GM12874 (cell line): ENCODE measurements at regions not wholly inside any gene's neighbourhood (a gene's known extent, or its start where the extent isn't known, plus 50 kb on each side); places are given as distances from the start of the nearest gene placed in this dataset.

Experiments used
- TF ChIP-seq, protein P1 (sequence below): IDR thresholded peaks from 2 replicates; pipeline ENCODE4 v1.5.1; 2011; ENCODE audit warnings: low read depth, mild to moderate bottlenecking, control low read depth, low read length, moderate library complexity; ENCODE audit not compliant: insufficient read depth

DNA sequence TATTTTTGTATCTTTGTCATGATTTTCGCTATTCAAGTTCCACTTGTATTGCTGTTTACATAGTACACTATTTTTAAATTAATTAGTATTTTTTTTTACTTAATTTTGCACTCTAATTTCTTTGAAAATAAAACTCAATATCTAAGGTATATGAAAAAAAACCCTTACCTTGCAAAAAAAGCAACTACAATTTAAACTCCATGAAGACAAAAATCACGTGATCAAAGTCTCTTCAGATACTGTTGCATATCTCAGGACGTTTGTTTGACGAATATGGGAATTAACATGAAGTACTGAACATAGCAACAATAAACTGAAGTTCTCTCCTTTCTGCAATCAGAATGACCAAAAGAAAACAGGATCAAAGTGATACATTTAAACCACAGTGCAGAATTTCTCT, 968.4 kb upstream of the SEL1L start:
- TF ChIP-seq, protein P1, sequence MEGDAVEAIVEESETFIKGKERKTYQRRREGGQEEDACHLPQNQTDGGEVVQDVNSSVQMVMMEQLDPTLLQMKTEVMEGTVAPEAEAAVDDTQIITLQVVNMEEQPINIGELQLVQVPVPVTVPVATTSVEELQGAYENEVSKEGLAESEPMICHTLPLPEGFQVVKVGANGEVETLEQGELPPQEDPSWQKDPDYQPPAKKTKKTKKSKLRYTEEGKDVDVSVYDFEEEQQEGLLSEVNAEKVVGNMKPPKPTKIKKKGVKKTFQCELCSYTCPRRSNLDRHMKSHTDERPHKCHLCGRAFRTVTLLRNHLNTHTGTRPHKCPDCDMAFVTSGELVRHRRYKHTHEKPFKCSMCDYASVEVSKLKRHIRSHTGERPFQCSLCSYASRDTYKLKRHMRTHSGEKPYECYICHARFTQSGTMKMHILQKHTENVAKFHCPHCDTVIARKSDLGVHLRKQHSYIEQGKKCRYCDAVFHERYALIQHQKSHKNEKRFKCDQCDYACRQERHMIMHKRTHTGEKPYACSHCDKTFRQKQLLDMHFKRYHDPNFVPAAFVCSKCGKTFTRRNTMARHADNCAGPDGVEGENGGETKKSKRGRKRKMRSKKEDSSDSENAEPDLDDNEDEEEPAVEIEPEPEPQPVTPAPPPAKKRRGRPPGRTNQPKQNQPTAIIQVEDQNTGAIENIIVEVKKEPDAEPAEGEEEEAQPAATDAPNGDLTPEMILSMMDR = no peak

DNA sequence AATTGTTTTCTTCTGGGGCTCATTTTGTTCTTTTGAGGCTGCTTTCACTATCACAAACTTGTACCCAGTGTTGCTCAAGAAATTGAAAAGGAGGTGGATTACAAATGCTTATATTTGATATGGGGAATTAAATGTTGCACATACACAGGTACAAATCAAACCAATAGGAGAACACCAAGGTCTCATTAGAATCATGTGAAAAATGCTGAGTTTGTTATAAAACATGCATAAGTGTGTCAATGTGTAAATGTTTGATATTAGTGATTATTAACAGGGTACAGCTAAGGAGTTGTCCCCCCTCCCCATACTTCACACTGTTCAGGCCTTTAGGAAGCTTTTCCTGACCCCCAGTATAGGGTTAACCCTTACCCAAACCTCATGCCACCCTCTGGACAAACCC, 971.2 kb upstream of the SEL1L start:
- TF ChIP-seq, protein P1 = no peak

DNA sequence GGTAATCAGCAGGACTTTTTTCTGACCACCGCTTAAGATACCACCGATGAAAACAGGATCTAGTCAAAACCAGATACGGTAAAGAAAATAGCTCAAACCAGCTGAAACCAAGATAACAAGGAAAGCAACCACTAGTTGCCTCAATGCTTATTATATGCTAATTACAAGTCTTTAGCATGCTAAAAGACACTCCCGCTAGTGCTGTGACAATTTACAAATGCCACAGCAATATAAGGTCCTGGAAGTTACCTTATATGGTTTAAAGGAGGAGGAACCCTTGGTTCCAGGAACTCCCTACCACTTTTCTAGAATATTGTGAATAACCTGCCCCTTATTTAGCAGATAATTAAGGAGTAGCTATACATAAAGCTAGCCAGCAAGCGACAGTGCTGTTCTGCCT, 976.4 kb upstream of the SEL1L start:
- TF ChIP-seq, protein P1 = no peak

DNA sequence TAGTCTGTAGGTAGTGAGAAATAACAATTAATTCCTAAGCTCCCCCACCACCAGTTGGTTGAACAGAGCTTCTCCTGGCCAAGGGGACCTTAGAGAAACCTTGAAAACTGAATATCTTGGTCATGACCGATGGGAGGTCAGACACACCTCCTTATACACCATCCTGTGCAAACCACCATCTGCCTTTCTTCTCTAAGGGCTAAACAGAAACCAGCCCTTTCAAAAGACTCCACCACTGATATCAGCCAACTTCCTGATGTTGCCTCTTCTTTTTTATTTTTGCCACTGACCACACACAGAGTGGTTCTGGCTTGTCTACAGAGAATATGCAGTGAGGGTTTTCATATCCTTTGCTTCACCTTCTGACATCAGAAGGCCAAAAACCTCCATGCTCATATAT, 977.7 kb upstream of the SEL1L start:
- TF ChIP-seq, protein P1 = no peak

DNA sequence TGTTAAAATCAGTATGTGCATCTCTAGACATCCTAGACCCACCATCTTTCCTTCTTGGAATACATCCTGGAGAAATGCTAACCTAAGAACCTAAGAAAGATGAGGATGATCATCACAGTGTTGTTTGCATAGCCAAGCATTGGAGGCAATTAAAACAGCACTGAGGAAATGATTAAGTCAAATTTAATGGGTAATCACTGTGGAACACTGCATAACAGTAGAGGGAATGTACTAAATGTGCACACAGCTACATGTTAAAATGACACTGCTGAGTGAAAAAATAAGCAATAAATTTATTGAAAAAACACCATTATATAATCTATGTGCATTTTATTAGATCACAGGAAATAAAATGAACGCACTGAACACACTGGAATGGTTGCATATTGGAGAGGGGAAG, 987.1 kb upstream of the SEL1L start:
- TF ChIP-seq, protein P1 = no peak

DNA sequence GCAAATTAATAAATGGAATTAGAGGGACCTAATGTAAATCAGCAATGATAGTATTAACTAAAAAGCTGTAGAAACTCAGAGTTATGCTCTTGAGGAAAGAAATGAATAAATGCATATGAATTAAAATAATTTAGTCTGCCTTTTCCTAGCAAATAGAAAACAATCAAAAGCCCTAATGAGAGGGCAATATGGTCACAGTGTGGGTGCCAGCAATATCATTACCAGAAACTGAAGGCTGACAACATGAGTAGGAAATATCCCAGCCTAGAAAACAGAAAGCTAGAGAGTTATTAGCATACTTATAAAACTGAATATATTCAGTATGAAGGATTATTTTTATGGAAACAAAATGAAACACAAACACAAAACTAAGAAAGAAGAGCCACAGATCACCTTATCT, 987.5 kb upstream of the SEL1L start:
- TF ChIP-seq, protein P1 = no peak

DNA sequence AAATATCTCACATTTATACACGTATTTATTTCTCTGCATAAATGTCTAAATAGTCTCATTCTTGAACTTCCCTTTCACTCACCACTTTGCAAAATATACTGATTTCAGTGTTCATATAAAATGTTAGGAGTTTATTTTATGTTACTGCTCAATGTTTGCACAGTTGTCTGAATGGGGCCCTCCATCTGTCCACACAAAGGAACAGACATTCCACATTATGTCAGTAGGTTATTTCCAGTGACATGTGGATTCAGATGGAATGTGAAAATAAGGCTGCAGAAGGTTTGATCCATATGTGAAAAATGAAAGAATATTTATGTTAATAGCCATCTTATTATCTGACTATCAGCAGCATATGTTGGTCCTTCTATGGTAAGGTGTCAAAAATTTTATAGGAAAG, 994.4 kb upstream of the SEL1L start:
- TF ChIP-seq, protein P1 = no peak

DNA sequence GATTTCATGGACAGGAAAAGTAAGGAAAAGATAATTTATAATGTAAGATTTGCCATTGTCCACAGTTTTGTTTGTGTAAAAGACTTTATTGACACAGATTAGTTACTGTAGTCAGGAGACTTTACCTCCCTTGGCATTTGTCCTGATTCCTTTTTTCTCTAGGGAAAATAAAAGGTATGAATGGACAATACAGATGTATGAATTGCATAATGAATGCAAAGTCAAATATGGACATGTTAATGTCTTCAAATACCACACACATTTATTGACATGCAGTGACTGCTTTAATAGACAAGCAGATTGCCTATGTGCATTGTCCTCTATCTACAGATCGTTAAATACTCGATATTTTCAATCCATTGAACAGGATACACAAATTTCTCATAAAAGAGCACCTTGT, 999.7 kb upstream of the SEL1L start:
- TF ChIP-seq, protein P1 = no peak
